Sigmoid colon (tissue), 6 donors: ENCODE measurements at regions not wholly inside any gene's neighbourhood (a gene's known extent, or its start where the extent isn't known, plus 50 kb on each side); places are given as distances from the start of the nearest gene placed in this dataset.

ENCODE experiments used
- DNase-seq: peaks from one replicate; pipeline ENCODE4 v3.0.0-alpha.2; 2019
- H3K27ac ChIP-seq, 4 donors: fragments of 200-600 bp; sonication (generic); one replicate each; pipeline ENCODE4 v1.5.1; 2016 to 2019; ENCODE audit warnings: mild to moderate bottlenecking in 1 of 4
- H3K27me3 ChIP-seq, 3 donors: fragments of 200-600 bp; sonication (generic); one replicate each; pipeline ENCODE4 v1.5.1; 2019; ENCODE audit warnings: mild to moderate bottlenecking in 1 of 3
- H3K36me3 ChIP-seq, 4 donors: fragments of 200-600 bp; sonication (generic); one replicate each; pipeline ENCODE4 v1.5.1; 2016 to 2019
- H3K4me1 ChIP-seq, 4 donors: fragments of 200-600 bp; sonication (generic); one replicate each; pipeline ENCODE4 v1.5.1; 2017 to 2019
- H3K4me3 ChIP-seq, 4 donors: fragments of 200-600 bp; sonication (generic); one replicate each; pipeline ENCODE4 v1.5.1; 2017 to 2019; ENCODE audit warnings: mild to moderate bottlenecking in 2 of 4, moderate library complexity in 1 of 4
- H3K9me3 ChIP-seq, 4 donors: fragments of 200-600 bp in 3 of 4; sonication (generic) in 3 of 4; one replicate each; pipeline versions ENCODE4 v1.5.1 to v1.6.1; 2013 to 2019
- CTCF ChIP-seq, 4 experiments: fragments of 450-650 bp in 3 of 4; fragments of 200-600 bp in 1 of 4; IDR thresholded peaks; one replicate each; pipeline ENCODE4 v1.5.1; 2016 to 2019; ENCODE audit warnings: antibody characterized with exemption in 4 of 4, mild to moderate bottlenecking in 3 of 4, moderate library complexity in 2 of 4
- EP300 ChIP-seq, 4 donors: sonication (generic); formaldehyde crosslinking; IDR thresholded peaks; one replicate each; pipeline ENCODE4 v1.6.1; 2017; ENCODE audit warnings: antibody characterized with exemption in 4 of 4
- POLR2A ChIP-seq, 2 donors: fragments of 450-650 bp; IDR thresholded peaks; one replicate each; pipeline ENCODE4 v1.6.1; 2016; ENCODE audit warnings: antibody characterized with exemption in 2 of 2, mild to moderate bottlenecking in 2 of 2, moderate library complexity in 2 of 2
- POLR2AphosphoS5 ChIP-seq, 4 donors: sonication (generic); formaldehyde crosslinking; IDR thresholded peaks; one replicate each; pipeline ENCODE4 v1.6.1; 2017; ENCODE audit warnings: antibody characterized with exemption in 4 of 4
- WGBS, 2 donors: extraction: QIAGEN DNeasy Blood & Tissue Kit; methylation state at CpG; one replicate each; pipeline ENCODE4 v1.1.7; 2013; 5-methylcytosine and 5-hydroxymethylcytosine counted together
- intact Hi-C: fragments of 100-400 bp; cut with DNase I; formaldehyde crosslinking; loops from one replicate; pipeline ENCODE4 v1.15.1; 2023
- donor health status: healthy with polysubstance abuse.
- donor health status: healthy.

DNA sequence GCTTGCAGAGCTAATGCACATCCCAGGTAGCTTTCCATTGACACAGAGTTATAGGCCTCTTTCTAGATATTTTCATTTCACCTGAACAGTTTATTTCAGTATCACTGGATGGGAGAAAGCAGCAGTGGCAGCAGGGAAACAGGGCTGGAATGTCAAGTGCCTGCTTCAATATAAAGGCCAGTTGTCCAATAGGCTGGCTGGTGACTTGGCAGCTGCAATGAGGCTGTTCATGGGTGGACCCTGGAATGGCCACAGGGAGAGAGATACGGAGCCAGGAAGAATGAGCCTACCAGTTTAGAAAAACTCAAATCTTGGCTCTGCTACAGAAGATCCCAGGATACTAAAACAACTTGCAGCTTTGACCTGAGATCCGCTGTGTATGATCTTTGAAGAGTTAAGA, 185.0 kb downstream of the BCL11A start:
- Histone ChIP-seq H3K27ac (no peak overlapping the region), H3K36me3 (no peaks in the 10 kb centered on the region), H3K4me3 (no peak overlapping the region), H3K4me1 (no peaks in the 10 kb centered on the region), H3K9me3 (no peaks in the 10 kb centered on the region), H3K27me3 (no peaks in the 10 kb centered on the region)
- intact Hi-C loops: no loop called here
- no peak for DNase-seq
- TF ChIP-seq POLR2AphosphoS5 (IDR thresholded peaks at IDR 0.05): no peak
- no peak for TF ChIP-seq CTCF (IDR thresholded peaks at IDR 0.05)
- no peak for TF ChIP-seq EP300 (IDR thresholded peaks at IDR 0.05)
- no peak for TF ChIP-seq POLR2A (IDR thresholded peaks at IDR 0.05)
- 82 to 84% methylated on average over 2 of the region's 2 CpGs for WGBS, 2 donors

DNA sequence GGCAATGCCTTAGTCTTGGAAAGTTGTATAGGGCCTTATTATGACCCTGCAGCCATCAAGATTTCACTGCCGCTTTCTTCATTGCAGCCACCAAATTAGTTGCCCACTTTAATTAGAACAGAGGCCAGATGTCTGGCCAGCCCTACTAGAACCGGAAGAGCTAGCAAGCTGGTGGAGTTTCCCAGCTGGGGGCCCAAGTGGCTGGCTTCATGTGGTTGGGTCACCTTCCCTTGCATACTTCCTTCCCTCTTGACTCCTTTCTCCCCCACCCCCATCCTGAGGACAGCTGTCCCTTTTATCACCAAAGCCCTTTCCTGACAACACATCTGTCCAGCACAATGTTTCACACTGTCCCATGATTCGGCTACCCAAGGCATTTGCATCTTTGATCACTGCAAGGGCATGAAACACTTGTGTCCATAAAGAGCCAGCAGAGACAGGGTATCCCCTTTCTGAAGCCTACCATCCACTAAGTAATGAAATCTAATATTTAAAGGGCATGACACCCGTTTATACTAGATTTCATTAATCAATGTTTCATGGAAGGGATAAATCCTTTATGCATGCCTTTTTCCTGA, 187.2 kb downstream of the BCL11A start:
- WGBS, 2 donors: 52 to 84% methylated on average over 4 of the region's 4 CpGs
- Histone ChIP-seq H3K27me3 (no peaks in the 10 kb centered on the region), H3K4me1 (no peaks in the 10 kb centered on the region), H3K36me3 (no peaks in the 10 kb centered on the region), H3K9me3 (no peaks in the 10 kb centered on the region), H3K27ac (no peak overlapping the region), H3K4me3 (no peak overlapping the region)
- intact Hi-C loops: no loop called here
- no peak for DNase-seq
- TF ChIP-seq CTCF (IDR thresholded peaks at IDR 0.05) (no peak), EP300 (IDR thresholded peaks at IDR 0.05) (no peak), POLR2AphosphoS5 (IDR thresholded peaks at IDR 0.05) (no peak), POLR2A (IDR thresholded peaks at IDR 0.05) (no peak)

GRCh38 chr2:60365556-60365955, 187.9 kb downstream of the BCL11A start:
- Histone ChIP-seq H3K4me3 (no peak overlapping the region), H3K4me1 (no peaks in the 10 kb centered on the region), H3K27ac (no peak overlapping the region), H3K27me3 (no peaks in the 10 kb centered on the region), H3K36me3 (no peaks in the 10 kb centered on the region), H3K9me3 (no peaks in the 10 kb centered on the region)
- intact Hi-C loops: no loop called here
- no peak for DNase-seq
- TF ChIP-seq CTCF (IDR thresholded peaks at IDR 0.05): no peak
- no peak for TF ChIP-seq EP300 (IDR thresholded peaks at IDR 0.05)
- TF ChIP-seq POLR2A (IDR thresholded peaks at IDR 0.05): no peak
- TF ChIP-seq POLR2AphosphoS5 (IDR thresholded peaks at IDR 0.05): no peak
- 80 to 89% methylated on average over 5 of the region's 5 CpGs for WGBS, 2 donors

- H3K4me3 ChIP-seq: no peak overlapping the region
- 78 to 83% methylated on average over 9 of the region's 9 CpGs for WGBS, 2 donors
- no peak for TF ChIP-seq POLR2A (IDR thresholded peaks at IDR 0.05)
- no peak for TF ChIP-seq EP300 (IDR thresholded peaks at IDR 0.05)
- no peak for TF ChIP-seq CTCF (IDR thresholded peaks at IDR 0.05)
- TF ChIP-seq POLR2AphosphoS5 (IDR thresholded peaks at IDR 0.05): no peak
- no peaks in the 10 kb centered on the region for H3K9me3 ChIP-seq
- DNase-seq: no peak
- no peaks in the 10 kb centered on the region for H3K4me1 ChIP-seq
- H3K36me3 ChIP-seq: no peaks in the 10 kb centered on the region
- H3K27me3 ChIP-seq: no peaks in the 10 kb centered on the region
- intact Hi-C loops: no loop called here
- no peak overlapping the region for H3K27ac ChIP-seq
Measured at GRCh38 chr2:60364491-60364890, 189.0 kb downstream of the BCL11A start.

GRCh38 chr2:60361498-60361897, 192.0 kb downstream of the BCL11A start:
- H3K27me3 ChIP-seq: no peaks in the 10 kb centered on the region
- TF ChIP-seq EP300 (IDR thresholded peaks at IDR 0.05) (no peak), CTCF (IDR thresholded peaks at IDR 0.05) (no peak), POLR2A (IDR thresholded peaks at IDR 0.05) (no peak), POLR2AphosphoS5 (IDR thresholded peaks at IDR 0.05) (no peak)
- WGBS, 2 donors: 89 to 91% methylated on average over 1 of the region's 1 CpG
- intact Hi-C loops: no loop called here
- no peaks in the 10 kb centered on the region for H3K36me3 ChIP-seq
- H3K9me3 ChIP-seq: no peaks in the 10 kb centered on the region
- no peak for DNase-seq
- no peak overlapping the region for H3K4me3 ChIP-seq
- no peak overlapping the region for H3K27ac ChIP-seq
- H3K4me1 ChIP-seq: no peaks in the 10 kb centered on the region
